ENCODE measurements at regions not wholly inside any gene's neighbourhood (a gene's known extent, or its start where the extent isn't known, plus 50 kb on each side); places are given as distances from the start of the nearest gene placed in this dataset.

DNA sequence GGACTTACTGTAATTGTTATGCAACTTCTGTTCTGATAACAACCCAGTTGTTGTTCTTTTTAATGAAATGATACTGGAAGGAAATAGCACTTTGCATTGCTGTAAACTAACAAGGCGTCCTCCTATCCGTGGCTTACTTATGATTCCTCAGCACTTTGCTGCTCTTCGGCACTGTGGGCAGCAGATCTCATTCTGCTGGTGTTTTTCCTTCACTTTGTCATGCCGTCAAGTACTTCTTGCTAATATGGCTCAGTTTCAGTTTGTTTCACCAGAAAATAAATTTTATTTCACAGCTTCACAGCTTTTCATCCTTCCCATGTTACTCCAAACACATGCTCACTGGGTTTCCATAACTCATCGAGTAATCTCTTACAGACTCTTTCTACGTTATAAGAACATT, 289.3 kb downstream of the MEIS1 start:
- no peak for DNase-seq

DNA sequence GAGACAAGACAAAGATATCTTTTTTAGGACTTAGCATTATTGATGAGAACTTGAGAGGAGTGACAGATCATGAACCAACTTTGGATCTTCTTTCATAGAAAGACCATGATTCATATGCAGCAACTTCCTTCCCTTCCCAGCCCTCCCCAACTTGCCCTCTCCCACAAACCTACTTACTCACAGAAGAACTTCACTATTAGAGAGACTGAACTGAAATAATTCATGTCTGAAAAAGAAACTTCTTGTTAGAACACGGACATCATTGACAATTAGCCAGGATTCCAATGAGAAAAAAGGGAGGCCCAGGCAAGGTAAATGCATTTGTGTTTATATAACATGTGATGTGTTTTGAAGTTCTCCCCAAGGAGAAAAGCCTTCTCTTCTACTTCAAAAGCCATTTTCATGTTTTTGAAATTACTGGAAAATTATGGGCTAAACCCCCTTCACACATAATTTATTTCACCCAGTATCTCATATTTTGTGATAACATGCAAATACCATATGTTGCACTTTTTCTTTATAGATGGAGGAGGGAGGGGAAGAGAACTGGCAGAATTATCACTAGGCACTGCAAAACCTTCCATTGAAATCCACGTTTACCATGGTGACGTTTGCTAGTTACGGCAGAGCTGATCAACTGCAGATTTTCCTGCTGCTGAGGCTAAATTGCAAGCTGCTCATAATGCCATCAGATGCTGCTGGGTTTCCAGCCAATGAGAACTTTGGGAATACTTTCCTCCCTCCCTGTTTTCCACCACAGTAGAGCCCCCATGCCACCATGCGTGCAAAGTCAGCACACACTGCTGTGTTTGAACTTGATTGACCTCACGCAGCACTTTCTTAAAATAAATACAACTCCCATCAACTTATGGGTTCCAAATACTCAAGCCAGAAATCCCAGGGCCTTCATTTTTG, 294.7 kb downstream of the MEIS1 start:
- DNase-seq, result no peak

DNA sequence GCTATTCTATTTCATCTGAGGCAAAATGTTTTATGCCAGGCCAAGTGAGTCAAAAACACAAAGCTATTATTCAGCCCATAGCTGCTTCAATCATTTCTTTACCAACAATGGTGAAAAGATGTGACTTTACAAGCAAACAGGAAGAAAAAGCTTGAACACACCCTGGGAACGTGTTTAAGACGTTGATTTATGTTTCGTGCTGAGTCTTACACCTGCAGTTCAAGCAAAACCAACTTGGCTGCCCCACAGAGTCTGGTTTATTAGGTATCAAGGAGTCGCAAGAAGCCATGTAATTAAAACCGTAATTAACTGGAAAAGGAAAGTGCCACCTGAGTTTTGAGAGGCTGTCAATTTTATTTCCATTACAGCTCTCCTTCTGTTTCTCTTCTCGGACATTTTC, 295.5 kb downstream of the MEIS1 start:
- DNase-seq, result no peak

DNA sequence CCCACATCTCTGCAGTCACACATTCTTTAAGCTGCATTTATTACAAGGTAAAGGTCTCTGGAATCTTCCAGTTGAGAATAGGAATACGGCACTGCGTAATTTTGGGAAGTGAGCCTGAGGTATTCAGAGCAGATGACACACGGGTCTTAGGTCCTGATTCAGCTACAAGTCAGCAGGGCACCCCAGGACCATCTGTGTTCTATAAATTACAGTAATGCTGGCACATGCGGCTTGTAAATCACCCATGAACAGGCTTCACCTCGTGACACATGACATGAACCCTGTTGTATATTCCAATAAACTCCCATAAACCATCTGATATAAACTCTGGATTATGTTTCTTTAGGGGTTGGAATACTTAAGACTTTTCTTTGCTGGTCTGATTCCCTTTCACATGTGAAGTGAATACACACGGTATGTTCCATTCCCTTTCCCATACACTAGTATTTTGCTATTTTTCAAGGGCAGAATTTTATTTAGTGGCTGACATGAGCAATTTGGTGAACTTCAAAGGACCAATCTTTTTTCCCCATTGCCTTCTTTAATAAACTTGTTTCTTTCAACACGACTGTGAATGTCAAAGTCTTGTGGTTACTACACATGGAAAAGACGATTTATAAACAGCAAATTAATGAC, 298.6 kb downstream of the MEIS1 start:
- no peak for DNase-seq

DNA sequence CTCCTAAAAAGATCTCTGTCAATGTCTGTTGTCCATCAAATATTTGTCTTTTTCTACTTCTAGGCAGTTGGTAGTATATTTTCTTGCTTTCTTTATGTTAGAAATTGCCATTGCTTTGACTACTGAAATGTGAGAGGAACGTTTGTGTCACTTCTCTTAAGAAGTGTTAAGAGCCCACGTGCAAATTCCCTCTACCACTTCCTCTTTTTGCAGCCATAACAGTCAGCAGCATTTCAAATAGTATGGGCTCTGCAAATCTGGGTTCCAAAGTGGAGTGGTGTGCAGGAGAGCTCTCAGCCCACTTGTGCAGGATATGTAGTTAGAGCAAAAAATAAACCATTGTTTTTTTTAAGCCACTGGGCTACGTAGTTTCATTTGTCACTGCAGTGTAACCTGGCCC, 314.0 kb downstream of the MEIS1 start:
- DNase-seq, result no peak

DNA sequence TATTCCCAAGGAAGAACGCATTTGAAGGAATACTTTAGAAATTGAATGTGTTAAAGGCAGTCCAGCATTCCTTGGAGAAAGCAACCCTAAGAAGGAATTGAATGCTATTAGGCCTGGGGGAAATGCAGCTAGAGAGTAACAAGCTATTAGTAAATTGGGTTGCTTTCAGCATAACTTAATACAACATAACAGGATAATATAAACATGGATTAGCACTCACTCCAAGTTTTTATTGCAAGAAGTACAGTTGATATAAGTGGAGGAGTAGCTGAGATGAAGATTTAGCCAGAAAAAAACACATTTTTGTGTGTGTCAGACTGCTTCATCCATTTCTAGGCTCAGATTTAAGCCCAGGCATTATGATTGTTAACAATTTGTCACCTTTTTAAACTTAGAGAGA, 314.6 kb downstream of the MEIS1 start:
- no peak for DNase-seq

DNA sequence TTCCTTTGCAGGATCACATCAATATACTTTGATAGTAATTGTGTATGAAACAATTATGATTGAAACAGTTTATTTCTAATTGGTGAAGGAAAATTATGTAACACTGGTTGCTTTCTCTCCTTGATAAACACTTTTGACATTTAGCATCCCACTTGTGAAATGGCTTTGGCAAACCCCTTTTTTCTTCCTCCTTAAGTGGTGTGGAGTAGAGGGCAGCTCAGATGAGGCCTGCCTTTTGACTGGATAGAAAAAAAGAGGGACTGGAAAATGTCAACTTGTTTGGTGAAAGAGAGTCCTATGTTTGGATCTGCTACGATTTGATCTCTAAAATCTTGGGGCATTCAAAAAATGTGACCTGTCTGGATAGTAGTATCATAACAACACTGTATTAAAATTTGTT, 318.3 kb downstream of the MEIS1 start:
- DNase-seq, result no peak

DNA sequence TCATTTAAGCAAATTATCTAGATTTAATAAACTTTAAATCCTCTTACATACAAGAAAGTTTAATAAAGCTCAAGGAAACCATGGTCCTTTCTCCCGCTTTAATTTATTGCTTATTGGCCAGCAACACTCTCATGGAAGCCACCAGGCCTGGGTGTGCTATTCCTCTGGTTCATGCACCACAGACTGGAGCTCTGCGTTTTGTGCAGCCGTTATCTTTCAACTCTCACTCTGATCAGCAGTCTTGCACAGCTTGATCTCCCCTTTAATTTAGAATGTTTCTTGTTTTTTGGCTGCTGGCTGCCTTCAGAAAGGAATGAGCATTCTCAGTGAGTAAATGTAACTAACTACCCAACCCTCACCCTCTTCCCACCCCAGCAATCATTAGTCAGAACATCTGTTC, 318.7 kb downstream of the MEIS1 start:
- no peak for DNase-seq

DNA sequence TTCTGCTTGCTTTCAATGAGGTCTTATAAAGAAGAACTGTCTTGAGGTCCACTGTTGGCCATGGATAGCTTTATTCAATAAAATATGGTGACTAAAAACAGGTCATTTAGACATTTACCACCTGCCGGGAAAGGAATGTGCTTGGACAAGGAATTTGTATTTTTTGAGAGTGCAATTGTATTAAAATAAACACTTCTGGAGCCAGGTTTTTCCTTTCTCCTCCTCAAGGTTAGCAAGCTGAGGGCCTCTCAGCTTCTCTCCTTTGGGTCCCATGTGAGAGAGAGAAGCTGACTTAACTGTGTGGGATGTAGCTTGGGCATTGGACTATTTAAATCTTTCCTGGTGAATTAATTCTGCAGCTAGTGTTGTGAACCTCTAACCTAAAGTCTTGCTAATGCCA, 321.0 kb downstream of the MEIS1 start:
- DNase-seq, result no peak

DNA sequence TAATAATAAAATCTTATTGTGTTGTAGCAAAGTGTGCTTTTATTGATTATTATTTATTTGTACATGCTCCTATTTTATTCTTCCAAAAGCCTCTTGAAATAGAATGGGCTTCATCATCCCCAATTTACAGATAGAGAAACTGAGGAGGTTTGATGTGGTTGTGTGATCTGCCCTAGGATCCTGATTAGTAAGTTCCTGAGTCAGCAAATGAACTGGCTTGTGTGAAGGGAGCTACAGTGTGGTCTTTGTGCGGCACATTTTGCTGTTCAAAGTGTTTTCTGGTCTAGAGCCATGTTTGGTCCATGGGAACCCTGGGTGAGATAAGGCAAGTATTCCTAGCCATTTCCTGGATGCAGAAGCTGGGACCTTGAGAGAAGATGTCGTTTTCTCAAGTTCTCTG, 326.9 kb downstream of the MEIS1 start:
- no peak for DNase-seq

DNA sequence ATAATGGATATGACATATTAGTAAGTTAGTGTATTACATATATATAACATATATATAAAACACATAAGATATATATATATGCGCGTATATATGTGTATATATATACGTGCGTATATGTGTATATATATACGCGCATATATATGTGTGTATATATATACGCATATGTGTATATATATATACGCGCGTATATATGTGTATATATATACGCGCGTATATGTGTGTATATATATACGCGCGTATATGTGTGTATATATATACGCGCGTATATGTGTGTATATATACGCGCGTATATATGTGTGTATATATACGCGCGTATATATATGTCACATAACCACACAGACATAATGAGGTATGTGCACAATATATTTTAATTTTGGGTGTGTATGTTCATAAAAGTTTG, 327.8 kb downstream of the MEIS1 start:
- no peak for DNase-seq

DNA sequence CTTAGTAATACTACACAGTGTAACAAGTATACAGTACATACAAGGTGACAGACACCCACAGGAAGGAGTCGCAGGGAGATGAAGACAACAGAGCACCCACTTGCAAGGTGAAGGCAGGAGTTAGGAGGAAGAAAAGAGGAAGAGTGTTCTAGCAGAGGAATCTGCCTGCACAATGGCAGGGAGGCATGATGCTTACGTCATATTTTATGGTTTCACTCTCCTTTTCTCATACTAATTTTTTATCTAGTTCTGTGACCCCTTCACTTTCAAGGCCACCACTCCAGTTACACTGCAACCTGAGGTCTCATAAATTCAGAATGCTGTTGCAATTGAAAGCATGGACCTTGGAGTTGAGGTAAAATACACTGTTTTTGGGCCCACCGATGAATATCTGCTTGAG, 331.7 kb downstream of the MEIS1 start:
- no peak for DNase-seq

DNA sequence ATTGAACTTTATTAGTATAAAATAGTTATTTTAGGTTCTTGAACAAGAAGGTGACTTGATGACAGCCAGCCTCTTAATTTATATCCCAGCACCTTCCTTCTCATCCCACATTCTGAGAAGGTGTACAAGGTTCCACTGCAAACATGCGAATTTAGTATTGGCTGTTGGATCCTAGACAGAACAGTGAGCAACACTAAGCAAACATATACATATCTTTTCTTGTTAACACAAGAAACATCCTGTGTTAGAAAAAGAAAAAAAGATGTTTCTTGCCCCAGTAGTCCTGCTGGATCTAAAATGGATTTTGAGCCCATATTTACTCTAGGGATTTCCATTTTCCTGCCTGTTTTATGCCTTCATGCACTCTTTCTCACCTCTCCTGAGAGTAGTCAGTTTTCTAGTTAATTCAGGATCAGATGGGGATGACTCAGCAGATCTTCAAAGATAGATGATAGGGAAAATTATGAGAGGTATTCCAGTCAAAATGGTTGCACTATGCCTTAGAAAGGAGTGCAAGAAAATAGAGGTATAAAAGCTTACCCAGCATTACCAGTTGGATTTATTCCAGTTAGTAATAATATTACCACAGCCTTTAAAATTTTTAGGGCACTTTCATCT, 336.5 kb downstream of the MEIS1 start:
- no peak for DNase-seq

DNA sequence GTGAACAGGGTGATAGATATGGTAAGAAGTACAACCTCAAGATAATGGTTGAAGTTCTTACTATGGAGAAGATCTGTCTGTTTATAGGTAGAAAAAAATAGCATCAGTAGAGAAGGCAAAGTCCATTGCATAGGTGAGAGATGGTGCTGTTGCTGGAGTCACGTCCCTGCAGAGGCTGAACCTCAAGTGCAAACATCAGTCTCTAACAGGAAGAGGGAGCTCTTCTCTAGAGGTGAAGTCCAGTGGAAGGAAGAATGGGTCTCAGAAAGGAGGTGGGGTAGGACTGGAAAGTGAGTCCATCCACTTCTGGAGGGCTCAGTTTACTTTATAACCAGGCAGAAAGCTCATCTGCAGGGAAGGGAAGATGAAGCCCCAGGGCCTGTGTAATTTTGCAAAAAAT, 337.7 kb downstream of the MEIS1 start:
- no peak for DNase-seq

DNA sequence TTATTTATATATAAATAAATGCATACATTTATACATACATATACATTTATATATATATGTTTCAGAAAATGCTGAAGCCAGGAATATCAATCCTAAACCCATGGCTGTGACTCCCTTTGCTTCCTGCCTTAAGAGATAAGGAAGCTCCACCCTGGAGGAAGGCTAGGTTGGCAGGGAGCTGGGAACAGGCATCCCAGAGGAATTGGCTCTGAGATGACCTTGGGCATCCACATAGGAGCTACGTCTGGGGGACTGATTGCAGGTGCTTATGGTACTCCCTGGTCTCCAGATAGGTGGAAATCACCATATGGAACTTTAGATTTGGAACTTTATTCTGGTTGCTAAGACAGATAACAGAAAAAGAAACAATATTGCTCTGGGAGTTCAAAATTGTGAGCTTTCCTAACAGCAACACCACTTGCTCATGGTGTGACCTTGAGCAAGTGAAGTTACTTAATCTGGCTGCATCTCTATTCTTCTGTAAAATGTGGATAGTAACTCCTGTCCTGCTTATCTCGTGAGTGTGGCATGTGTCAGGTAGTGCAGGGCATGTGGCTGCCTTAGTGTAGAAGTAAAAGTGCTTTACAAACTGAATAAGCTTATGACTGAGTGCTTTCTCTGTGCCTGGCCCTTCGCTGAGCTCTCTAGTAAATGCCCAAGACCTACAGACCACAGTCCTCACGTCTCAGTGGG, 341.0 kb downstream of the MEIS1 start:
- DNase-seq, result no peak

DNA sequence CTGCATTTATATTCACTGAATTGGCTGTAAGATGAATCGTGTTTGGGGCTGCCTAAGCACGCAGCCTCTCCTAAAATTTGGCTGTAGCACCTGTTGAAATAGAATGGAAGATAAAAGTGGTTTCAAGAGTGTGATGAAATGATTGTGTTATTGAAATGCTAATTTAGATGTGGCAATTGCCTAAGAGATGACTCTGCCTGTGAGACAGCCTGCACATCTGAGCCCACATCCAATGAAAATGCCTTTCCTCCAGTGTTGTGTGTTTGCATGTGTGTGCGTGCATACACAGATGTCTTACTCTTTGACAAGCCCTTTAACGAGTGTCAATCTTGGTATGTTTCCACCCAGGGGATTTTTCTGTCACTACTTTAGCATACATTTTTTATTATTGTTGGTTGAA, 346.9 kb downstream of the MEIS1 start:
- DNase-seq, result no peak

DNA sequence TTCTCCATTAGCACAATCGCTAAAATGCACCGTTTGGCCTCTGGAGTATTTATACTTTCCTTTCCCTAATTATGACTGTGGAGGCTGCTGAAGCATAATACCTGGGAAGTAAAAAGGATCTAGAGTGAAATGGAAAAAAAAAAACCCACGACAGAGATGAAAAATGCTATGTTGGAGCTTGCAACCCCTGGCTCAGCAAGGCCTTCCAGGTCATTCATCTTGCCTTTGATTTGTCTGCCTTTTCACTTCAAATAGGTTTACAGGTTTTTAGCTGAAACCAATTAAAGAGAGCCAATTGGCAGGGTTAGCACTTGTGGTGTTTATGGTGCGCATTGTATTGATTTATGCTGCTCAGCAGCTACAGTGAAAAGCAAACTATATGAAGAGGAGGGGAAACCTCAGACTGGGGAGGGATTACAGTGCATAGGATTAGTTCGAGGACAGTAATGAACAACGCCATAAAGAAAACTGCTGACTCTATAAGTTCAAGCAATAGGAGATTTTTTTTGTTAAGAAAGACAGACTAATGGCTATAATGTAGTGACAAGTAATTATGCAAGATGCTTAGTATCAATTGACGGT, 347.9 kb downstream of the MEIS1 start:
- no peak for DNase-seq

DNA sequence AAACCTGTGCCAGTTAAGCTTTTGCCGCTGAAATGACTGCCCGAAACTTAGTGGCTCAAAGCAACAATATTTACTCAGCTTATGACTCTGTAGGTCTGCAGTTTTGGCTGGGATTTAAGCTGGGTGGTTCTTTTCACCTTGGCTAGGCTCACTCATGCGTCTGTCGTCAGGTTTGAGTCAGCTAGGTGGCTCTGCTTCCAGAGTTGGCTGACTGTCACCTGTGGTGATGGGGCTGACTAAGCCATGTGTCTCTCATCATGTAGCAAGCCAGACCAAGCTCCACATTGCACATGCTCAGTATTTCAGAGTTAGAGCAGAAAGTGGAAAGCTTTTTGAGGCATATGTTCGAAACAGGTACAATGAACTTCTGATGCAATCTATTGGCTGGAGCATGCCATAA, 354.8 kb downstream of the MEIS1 start:
- no peak for DNase-seq

DNA sequence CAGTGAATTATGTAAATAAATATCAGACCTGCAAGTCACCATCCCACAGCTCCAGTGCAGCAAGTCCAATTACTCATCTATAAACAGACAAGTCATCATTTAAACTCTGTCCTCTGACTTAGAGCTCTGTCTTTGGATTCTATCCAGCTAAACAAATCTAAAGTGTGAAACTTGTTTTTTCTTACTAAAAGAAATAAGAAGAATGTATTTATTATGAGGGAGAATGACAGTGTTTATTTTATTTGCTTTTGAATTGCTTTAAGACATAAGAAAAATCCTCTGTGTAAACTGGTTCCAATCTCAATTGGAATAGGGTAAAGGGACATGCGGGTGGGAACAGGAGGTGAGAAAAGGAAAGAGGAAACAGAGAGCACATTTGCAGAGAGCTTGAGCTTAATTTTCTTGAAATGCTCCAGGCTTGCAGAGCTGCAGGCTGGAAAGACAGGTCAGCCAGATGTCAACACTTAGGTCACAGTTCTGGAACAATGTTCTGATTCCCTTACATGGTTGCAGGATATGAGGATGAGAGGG, 355.8 kb downstream of the MEIS1 start:
- DNase-seq, result no peak

DNA sequence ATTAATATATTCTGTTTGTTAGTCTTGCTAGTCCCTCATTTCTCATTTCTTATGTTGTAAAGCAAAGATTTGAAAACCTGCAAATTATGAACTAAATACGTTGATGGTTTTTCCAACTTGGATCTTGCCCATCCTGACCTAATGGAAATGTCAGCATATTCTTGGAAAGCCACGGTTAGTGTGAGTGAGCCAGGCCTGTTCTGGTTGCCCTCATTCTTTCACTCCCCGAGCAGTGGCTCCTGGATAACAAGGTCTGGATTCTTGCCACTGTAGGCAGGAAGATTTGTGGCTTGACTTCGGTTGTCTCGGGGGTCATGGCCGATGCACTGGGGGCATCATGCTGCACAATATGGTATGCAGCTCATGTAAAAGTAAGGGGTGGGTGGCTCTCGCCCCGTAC, 359.1 kb downstream of the MEIS1 start:
- DNase-seq, result no peak

DNA sequence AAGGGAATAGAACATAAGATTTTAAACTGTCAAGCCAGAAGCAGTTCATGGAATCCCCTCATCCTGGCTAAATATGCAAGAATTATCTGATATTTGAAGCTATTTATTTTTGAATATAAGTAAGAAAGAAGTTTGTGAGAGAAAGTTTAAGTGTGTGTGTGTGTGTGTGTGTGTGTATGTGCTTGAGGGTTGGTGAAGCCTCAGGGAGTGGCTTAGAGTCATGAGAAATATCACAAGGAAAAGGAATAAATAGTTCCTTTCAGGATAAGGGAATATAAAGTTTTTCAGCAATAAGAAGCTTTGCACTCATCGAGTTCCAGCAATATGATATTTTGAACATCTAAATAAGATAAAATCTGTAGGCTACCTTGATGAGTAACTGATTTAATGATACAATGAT, 359.6 kb downstream of the MEIS1 start:
- no peak for DNase-seq

DNA sequence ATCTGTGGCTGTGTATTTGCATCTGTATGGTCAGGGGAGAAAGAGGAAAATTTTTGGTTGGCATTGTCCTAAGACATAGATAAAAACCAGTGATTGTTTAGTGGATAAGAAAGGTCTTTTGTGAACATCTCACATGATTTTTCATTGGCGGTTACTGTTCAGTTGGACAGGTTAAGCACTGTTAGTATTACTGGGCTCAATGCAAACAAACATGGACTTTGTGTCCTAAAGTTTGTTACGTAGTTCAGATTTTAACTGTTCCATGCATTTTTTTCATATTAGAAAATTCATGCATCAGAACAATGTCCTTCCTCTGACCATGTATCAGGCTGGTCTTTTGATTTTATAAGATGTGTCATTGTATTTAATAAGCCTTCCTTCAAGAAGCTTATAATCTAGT, 368.0 kb downstream of the MEIS1 start:
- no peak for DNase-seq

DNA sequence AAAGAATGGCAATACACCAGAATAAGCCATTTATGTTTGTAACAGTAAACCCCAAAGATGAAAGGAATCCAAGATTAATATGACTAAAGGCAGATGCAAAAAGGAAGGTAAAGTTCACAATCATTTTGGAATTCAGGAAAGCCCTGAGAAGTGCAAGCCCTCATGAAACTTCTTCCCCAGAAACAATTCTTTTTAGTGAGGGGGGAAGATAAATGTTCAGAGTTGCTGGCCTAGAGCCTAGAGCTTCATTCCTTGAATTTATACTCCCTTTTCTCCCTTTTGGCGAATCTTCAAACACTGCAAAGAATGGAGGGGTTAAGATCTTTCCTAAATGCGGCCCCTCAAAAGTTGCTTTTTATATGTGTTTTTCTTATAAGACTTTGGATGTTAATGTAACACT, 368.8 kb downstream of the MEIS1 start:
- no peak for DNase-seq
